ENCODE measurements at regions not wholly inside any gene's neighbourhood (a gene's known extent, or its start where the extent isn't known, plus 50 kb on each side); places are given as distances from the start of the nearest gene placed in this dataset.

GRCh38 chr6:1479095-1479494 lies 89.7 kb downstream of the FOXF2 start:
- Mint-ChIP-seq H3K9me3 (peaks cover 2% of the 10 kb centered on the region), H3K4me3 (no peak overlapping the region), H3K36me3 (ENCODE audit: low read depth) (no peaks in the 10 kb centered on the region), H3K4me1 (peaks cover 20% of the 10 kb centered on the region), H3K27me3 (ENCODE audit: low read depth) (peaks cover 4% of the 10 kb centered on the region), H3K27ac (peak overlapping the region in 2 of 3 experiments; percentile 5 to 47)
- TF ChIP-seq CTCF (IDR thresholded peaks at IDR 0.05; ENCODE audit: unreplicated experiment in 3 of 3): no peak

- peak overlapping the region in 1 of 3 experiments; percentile 47 for H3K27ac Mint-ChIP-seq
- H3K9me3 Mint-ChIP-seq: peaks cover 2% of the 10 kb centered on the region
- peaks cover 4% of the 10 kb centered on the region for H3K27me3 Mint-ChIP-seq (ENCODE audit: low read depth)
- TF ChIP-seq CTCF (IDR thresholded peaks at IDR 0.05; ENCODE audit: unreplicated experiment in 3 of 3): no peak
- H3K4me3 Mint-ChIP-seq: no peak overlapping the region
- H3K4me1 Mint-ChIP-seq: peaks cover 20% of the 10 kb centered on the region
- no peaks in the 10 kb centered on the region for H3K36me3 Mint-ChIP-seq (ENCODE audit: low read depth)
Observed at GRCh38 chr6:1479601-1480221, 90.3 kb downstream of the FOXF2 start.

- Mint-ChIP-seq H3K4me1 (peaks cover 20% of the 10 kb centered on the region), H3K27ac (no peak overlapping the region), H3K36me3 (ENCODE audit: low read depth) (no peaks in the 10 kb centered on the region), H3K9me3 (peaks cover 2% of the 10 kb centered on the region), H3K4me3 (no peak overlapping the region), H3K27me3 (ENCODE audit: low read depth) (peaks cover 4% of the 10 kb centered on the region)
- TF ChIP-seq CTCF (IDR thresholded peaks at IDR 0.05; ENCODE audit: unreplicated experiment in 3 of 3): no peak
Observed at GRCh38 chr6:1481286-1481685, 91.9 kb downstream of the FOXF2 start.

GRCh38 chr6:1482381-1483166 lies 93.2 kb downstream of the FOXF2 start:
- Mint-ChIP-seq H3K4me1 (peaks cover 14% of the 10 kb centered on the region), H3K4me3 (no peak overlapping the region), H3K9me3 (peaks cover 2% of the 10 kb centered on the region), H3K27me3 (ENCODE audit: low read depth) (peaks cover 4% of the 10 kb centered on the region), H3K36me3 (ENCODE audit: low read depth) (no peaks in the 10 kb centered on the region), H3K27ac (no peak overlapping the region)
- no peak for TF ChIP-seq CTCF (IDR thresholded peaks at IDR 0.05; ENCODE audit: unreplicated experiment in 3 of 3)

GRCh38 chr6:1485678-1486077 lies 96.3 kb downstream of the FOXF2 start:
- Mint-ChIP-seq H3K27ac (no peak overlapping the region), H3K4me1 (peaks cover 13% of the 10 kb centered on the region), H3K9me3 (no peaks in the 10 kb centered on the region), H3K27me3 (ENCODE audit: low read depth) (no peaks in the 10 kb centered on the region), H3K36me3 (ENCODE audit: low read depth) (no peaks in the 10 kb centered on the region), H3K4me3 (no peak overlapping the region)
- TF ChIP-seq CTCF (IDR thresholded peaks at IDR 0.05; ENCODE audit: unreplicated experiment in 3 of 3): no peak

Measured in nephron (organoid).